GM19023 (cell line): ENCODE measurements at regions not wholly inside any gene's neighbourhood (a gene's known extent, or its start where the extent isn't known, plus 50 kb on each side); places are given as distances from the start of the nearest gene placed in this dataset.
"Not testable (repeated sequence)": the region's sequence is repeated elsewhere in the genome, so short reads cannot be mapped to it uniquely, and the experiment has no call there.

Experiments
- ATAC-seq: cut with Tn5 transposase; IDR thresholded peaks from one replicate; pipeline ENCODE4 v1.9.1; 2021; ENCODE audit warnings: mild to moderate bottlenecking, moderate library complexity; ENCODE audit not compliant: unreplicated experiment

- ATAC-seq: no peak
Measured at GRCh38 chr3:164393171-164393570, 685.1 kb downstream of the SI start.

- ATAC-seq: no peak
Measured at GRCh38 chr3:164390046-164390445, 688.2 kb downstream of the SI start.

DNA sequence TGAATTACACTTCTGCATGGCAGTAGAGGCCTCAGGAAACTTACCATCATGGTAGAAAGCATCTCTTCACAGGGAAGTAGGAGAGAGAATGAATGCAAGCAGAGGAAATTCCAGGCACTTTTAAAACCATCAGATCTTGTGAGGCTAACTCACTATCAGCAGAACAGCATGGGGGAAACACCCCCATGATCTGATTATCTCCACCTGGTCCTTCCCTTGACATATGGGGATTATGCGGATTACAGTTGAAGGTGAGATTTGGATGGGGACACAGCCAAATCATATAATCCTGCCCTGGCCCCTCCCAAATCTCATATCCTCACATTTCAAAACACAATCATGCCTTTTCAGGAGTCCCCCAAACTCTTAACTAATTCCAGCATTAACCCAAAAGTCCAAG, 691.1 kb downstream of the SI start:
- ATAC-seq: no peak

DNA sequence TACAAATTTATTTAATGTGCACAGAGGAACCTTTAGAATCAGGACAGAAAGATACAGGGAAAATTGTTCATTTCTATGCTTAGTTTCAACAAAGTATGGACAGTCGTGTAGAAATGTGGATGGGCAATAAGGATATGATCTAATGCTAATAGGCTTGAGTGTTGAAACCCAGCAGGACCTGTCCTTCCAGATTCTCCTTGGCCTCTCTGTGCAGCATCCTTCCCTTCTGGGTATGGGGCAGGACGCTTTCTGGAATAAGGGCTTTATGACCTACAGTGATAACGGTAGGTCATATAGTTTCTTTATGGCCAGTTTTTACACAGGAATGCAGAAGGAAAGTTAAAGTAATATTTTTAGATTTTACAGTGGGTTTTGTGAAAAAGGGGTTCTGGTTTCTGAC, 698.1 kb downstream of the SI start:
- ATAC-seq: no peak

GRCh38 chr3:164377466-164377865, 700.8 kb downstream of the SI start:
- ATAC-seq: no peak

GRCh38 chr3:164375995-164376394, 702.3 kb downstream of the SI start:
- no peak for ATAC-seq

DNA sequence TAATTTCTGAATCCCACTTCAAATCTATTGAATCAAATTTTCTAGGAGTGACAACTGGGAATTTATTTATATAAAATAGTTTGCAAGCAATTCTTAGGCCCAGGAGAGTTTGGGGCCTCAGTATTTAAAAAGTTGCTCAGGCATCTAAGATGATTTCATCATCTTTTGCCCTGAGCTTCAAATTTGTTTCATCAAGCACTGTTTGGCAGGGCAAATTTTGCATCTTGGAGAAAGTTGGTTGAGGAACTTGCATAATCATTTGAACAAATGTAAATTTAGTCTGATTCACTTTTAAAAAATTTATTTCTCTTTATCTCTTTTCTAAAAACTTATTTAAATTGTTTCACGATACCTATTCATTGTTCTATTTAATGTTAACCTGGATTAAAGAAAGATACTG, 702.8 kb downstream of the SI start:
- ATAC-seq: no peak

DNA sequence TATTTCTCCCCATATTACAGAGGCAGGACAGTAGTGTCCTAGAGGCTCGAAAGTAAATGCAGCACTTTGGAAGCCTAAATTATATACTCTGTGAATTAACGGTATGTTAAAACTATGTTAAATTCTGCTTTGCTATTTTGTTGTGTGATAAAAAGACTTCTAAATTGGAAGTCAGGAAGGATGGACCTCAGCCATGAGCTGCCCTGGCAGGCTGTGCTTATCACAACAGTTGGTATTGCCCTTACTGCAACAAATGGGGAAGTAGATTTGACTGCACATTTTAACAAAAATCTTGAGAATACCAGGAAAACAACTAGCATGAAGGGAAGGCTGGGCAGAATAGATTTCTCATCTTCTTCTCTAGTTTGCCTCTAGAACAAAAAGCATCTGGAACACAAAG, 706.6 kb downstream of the SI start:
- ATAC-seq: no peak

- no peak for ATAC-seq
Measured at GRCh38 chr3:164370970-164371369, 707.3 kb downstream of the SI start.

GRCh38 chr3:164365242-164365641, 713.1 kb downstream of the SI start:
- ATAC-seq: no peak

DNA sequence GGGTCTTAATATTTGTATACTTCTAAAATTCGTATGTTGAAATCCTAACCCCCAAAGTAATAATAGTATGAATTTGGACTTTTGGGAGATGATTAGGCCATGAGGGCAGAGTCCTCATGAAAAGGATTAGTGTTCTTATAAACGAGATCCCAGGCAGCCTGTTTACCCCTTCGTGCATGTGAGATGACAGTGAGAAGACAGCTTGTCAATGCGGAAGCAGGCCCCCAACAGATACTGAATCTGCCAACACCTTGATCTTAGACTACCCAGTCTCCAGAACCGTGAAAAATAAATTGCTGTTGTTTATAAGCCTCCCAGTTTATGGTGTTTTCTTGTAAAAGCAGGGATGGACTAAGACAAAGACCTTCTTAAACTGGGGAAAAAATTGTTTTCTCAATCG, 714.2 kb downstream of the SI start:
- ATAC-seq: no peak

DNA sequence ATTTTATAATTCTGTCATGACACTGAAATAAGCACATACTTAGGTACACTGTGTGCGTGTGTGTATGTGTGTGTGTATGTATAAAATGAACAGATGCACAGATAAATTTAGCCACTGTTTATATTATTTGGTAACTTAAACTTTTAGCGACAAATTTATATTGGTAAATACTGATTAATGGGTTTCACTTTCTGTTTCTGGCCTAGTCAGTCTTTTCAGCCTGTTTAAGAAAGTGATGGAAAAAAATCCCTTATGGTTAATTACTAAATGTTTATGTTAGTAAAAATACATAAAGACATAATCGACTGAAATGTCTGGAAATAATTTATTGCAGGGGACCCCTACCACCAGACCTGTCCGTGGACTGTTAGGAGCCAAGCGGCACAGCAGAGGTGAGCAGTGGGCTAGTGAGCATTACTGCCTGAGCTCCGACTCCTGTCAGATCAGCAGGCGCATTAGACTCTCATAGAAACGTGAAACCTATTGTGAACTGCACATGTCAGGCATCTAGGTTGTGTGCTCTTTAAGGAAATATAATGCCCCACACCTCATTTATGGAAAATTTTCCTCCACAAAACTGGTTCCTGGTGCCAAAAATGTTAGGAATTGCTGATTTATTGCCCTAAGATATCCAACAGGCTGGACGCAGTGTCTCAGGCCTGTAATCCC, 717.4 kb downstream of the SI start:
- no peak for ATAC-seq

- no peak for ATAC-seq
Measured at GRCh38 chr3:164360078-164360578, 718.2 kb downstream of the SI start.

GRCh38 chr3:164352991-164353390, 725.3 kb downstream of the SI start:
- no peak for ATAC-seq

- ATAC-seq: no peak
Measured at GRCh38 chr3:164351131-164351530, 727.2 kb downstream of the SI start.

DNA sequence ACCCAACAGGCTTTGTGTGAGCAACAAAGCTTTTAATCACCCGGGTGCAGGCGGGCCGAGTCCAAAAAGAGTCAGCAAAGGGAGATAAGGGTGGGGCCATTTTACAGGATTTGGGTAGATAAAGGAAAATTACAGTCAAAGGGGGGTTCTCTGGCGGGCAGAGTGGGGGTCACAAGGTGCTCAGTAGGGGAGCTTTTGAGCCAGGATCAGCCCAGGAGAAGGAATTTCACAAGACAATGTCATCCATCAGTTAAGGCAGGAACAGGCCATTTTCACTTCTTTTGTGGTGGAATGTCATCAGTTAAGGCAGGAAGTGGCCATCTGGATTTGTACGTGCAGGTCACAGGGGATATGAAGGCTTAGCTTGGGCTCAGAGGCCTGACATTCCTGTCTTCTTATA, 736.1 kb downstream of the SI start:
- ATAC-seq: not testable (repeated sequence)

- ATAC-seq: no peak
Measured at GRCh38 chr3:164341086-164341485, 737.2 kb downstream of the SI start.

GRCh38 chr3:164340273-164340672, 738.0 kb downstream of the SI start:
- ATAC-seq: no peak

- no peak for ATAC-seq
Measured at GRCh38 chr3:164332831-164333802, 745.2 kb downstream of the SI start.

GRCh38 chr3:164326714-164327113, 751.6 kb downstream of the SI start:
- no peak for ATAC-seq

DNA sequence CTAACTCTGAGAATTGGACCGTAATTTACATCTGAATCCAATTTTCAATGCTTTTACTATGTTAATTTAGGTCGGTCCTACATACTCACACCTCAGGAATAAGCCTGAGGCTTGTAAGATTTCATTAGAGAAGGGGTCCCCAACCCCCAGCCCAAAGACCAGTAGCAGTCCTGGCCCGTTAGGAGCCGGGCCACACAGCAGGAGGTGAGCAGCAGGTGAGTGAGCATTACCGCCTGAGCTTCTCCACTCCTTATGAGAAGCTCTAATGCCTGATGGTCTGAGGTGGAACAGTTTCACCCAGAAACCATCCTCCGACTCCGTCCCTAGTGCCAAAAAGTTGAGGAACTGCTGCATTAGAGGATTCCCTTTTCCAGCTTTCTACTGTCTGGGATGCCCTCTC, 757.3 kb downstream of the SI start:
- ATAC-seq: no peak

DNA sequence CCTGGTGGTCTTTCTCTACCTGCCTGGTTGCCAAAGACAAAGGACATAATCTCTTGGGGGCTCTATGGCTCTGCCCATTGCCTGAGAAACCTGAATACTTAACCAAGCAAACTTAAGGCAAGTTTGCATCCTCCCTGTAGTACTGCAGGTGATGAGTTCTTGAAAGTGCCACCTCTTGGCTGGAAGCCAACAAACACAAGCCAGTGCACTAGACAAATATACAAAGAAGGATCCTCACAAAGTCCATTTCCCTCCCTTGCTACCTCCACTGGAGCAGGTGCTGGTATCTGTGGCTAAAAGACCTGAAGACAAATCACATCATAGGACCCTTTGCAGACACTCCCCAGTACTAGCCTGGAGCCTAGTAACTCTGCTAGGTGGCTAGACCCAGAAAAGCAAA, 772.3 kb downstream of the SI start:
- ATAC-seq: no peak
